Mammary epithelial cell (primary cell): ENCODE measurements at regions not wholly inside any gene's neighbourhood (a gene's known extent, or its start where the extent isn't known, plus 50 kb on each side); places are given as distances from the start of the nearest gene placed in this dataset.

Experiments
- EZH2 ChIP-seq: IDR thresholded peaks from 2 replicates; pipeline ENCODE4 v1.6.1; 2012; ENCODE audit warnings: low read length, inconsistent platforms, borderline replicate concordance
- TF ChIP-seq, protein P1 (sequence below), 2 donors: IDR thresholded peaks in 1 of 2; conservative IDR thresholded peaks in 1 of 2; 2 replicates each; pipeline ENCODE4 v1.5.1; 2011 to 2012; ENCODE audit warnings: inconsistent platforms in 2 of 2, low read length in 2 of 2, mild to moderate bottlenecking in 2 of 2, control low read depth in 1 of 2, low read depth in 1 of 2; ENCODE audit not compliant: insufficient read depth in 1 of 2; ENCODE audit errors: extremely low read depth in 1 of 2

DNA sequence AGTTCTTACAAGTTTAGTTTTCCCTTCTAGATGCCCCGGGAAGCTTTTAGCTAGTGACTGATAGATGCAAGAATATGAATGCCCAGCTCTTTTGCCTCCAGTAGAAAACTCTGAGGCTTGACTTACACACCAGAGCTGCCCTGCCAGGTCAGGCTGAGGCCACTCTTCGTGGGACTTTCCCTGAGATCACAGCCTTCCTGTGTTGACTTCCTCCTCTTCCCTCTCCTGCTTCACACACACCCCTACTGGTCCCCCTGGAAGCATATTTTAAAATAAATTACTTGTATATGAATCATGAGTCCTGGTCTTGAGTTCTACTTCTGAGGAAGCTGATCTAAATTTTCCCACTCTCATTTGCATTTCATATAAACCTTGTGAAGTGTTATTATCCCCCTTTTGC lies 413.7 kb downstream of the PDCD6IP start:
- TF ChIP-seq, protein P1, sequence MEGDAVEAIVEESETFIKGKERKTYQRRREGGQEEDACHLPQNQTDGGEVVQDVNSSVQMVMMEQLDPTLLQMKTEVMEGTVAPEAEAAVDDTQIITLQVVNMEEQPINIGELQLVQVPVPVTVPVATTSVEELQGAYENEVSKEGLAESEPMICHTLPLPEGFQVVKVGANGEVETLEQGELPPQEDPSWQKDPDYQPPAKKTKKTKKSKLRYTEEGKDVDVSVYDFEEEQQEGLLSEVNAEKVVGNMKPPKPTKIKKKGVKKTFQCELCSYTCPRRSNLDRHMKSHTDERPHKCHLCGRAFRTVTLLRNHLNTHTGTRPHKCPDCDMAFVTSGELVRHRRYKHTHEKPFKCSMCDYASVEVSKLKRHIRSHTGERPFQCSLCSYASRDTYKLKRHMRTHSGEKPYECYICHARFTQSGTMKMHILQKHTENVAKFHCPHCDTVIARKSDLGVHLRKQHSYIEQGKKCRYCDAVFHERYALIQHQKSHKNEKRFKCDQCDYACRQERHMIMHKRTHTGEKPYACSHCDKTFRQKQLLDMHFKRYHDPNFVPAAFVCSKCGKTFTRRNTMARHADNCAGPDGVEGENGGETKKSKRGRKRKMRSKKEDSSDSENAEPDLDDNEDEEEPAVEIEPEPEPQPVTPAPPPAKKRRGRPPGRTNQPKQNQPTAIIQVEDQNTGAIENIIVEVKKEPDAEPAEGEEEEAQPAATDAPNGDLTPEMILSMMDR (conservative IDR thresholded peaks at IDR 0.05 in 1 of 2, IDR thresholded peaks at IDR 0.05 in 1 of 2; ENCODE audit: extremely low read depth in 1 of 2, insufficient read depth in 1 of 2, low read depth in 1 of 2, low read length in 2 of 2) = no peak
- no peak for TF ChIP-seq EZH2
